ENCODE measurements at regions not wholly inside any gene's neighbourhood (a gene's known extent, or its start where the extent isn't known, plus 50 kb on each side); places are given as distances from the start of the nearest gene placed in this dataset.
"Not testable (repeated sequence)": the region's sequence is repeated elsewhere in the genome, so short reads cannot be mapped to it uniquely, and the experiment has no call there.

GRCh38 chr7:53607961-53608360 is 572.5 kb downstream of the POM121L12 start:
- intact Hi-C loops (cut with DNase I): no loop called here
- WGBS, 2 donors: 13 to 28% methylated on average over 1 of the region's 1 CpG
- Histone ChIP-seq H3K27ac (no peak overlapping the region), H3K9me3 (no peaks in the 10 kb centered on the region), H3K36me3 (no peaks in the 10 kb centered on the region), H3K4me3 (no peak overlapping the region), H3K27me3 (no peaks in the 10 kb centered on the region), H3K4me1 (peaks cover 0 to 18% (median 0%) of the 10 kb centered on the region in 3 donors)
- no peak for DNase-seq
- TF ChIP-seq CTCF (IDR thresholded peaks at IDR 0.05) (no peak), POLR2A (IDR thresholded peaks at IDR 0.05) (no peak)

- 22 to 27% methylated on average over 1 of the region's 1 CpG for WGBS, 2 donors
- intact Hi-C loops (cut with DNase I): no loop called here
- Histone ChIP-seq H3K27ac (no peak overlapping the region), H3K4me1 (peaks cover 0 to 10% (median 0%) of the 10 kb centered on the region in 3 donors), H3K9me3 (no peaks in the 10 kb centered on the region), H3K36me3 (no peaks in the 10 kb centered on the region), H3K27me3 (no peaks in the 10 kb centered on the region), H3K4me3 (no peak overlapping the region)
- DNase-seq: no peak
- TF ChIP-seq POLR2A (IDR thresholded peaks at IDR 0.05) (no peak), CTCF (IDR thresholded peaks at IDR 0.05) (no peak)
Observed at GRCh38 chr7:53609185-53609584, 573.8 kb downstream of the POM121L12 start.

GRCh38 chr7:53611043-53611442 is 575.6 kb downstream of the POM121L12 start:
- Histone ChIP-seq H3K27me3 (no peaks in the 10 kb centered on the region), H3K27ac (no peak overlapping the region), H3K36me3 (no peaks in the 10 kb centered on the region), H3K4me1 (peaks cover 0 to 10% (median 0%) of the 10 kb centered on the region in 3 donors), H3K9me3 (no peaks in the 10 kb centered on the region), H3K4me3 (no peak overlapping the region)
- intact Hi-C loops (cut with DNase I): no loop called here
- TF ChIP-seq CTCF (IDR thresholded peaks at IDR 0.05): no peak
- TF ChIP-seq POLR2A (IDR thresholded peaks at IDR 0.05): no peak
- WGBS, 2 donors: 16 to 38% methylated on average over 2 to 3 of the region's 3 CpGs
- no peak for DNase-seq

- Histone ChIP-seq H3K4me1 (peaks cover 0 to 12% (median 4%) of the 10 kb centered on the region in 3 donors), H3K4me3 (no peak overlapping the region), H3K27me3 (no peaks in the 10 kb centered on the region), H3K9me3 (no peaks in the 10 kb centered on the region), H3K27ac (no peak overlapping the region), H3K36me3 (no peaks in the 10 kb centered on the region)
- DNase-seq: no peak
- TF ChIP-seq CTCF (IDR thresholded peaks at IDR 0.05): no peak
- TF ChIP-seq POLR2A (IDR thresholded peaks at IDR 0.05): no peak
- 71 to 78% methylated on average over 4 of the region's 4 CpGs for WGBS, 2 donors
- intact Hi-C loops (cut with DNase I): no loop called here
Observed at GRCh38 chr7:53624356-53624755, 588.9 kb downstream of the POM121L12 start.

GRCh38 chr7:53628775-53629174 is 593.3 kb downstream of the POM121L12 start:
- no peak overlapping the region for H3K27ac ChIP-seq
- no peak for DNase-seq
- no peaks in the 10 kb centered on the region for H3K36me3 ChIP-seq
- intact Hi-C loops (cut with DNase I): no loop called here
- no peaks in the 10 kb centered on the region for H3K9me3 ChIP-seq
- no peaks in the 10 kb centered on the region for H3K4me1 ChIP-seq
- H3K4me3 ChIP-seq: no peak overlapping the region
- TF ChIP-seq POLR2A (IDR thresholded peaks at IDR 0.05) (no peak), CTCF (IDR thresholded peaks at IDR 0.05) (no peak)
- no peaks in the 10 kb centered on the region for H3K27me3 ChIP-seq
- 69 to 76% methylated on average over 6 of the region's 6 CpGs for WGBS, 2 donors

- H3K4me1 ChIP-seq; H3K36me3 ChIP-seq; H3K4me3 ChIP-seq; H3K9me3 ChIP-seq; H3K27ac ChIP-seq; intact Hi-C loops (cut with DNase I); DNase-seq; H3K27me3 ChIP-seq: not testable (repeated sequence)
- 57 to 79% methylated on average over 1 to 3 of the region's 5 CpGs for WGBS, 2 donors
Observed at GRCh38 chr7:53635251-53635650, 599.8 kb downstream of the POM121L12 start.
